ENCODE measurements at regions not wholly inside any gene's neighbourhood (a gene's known extent, or its start where the extent isn't known, plus 50 kb on each side); places are given as distances from the start of the nearest gene placed in this dataset.

DNA sequence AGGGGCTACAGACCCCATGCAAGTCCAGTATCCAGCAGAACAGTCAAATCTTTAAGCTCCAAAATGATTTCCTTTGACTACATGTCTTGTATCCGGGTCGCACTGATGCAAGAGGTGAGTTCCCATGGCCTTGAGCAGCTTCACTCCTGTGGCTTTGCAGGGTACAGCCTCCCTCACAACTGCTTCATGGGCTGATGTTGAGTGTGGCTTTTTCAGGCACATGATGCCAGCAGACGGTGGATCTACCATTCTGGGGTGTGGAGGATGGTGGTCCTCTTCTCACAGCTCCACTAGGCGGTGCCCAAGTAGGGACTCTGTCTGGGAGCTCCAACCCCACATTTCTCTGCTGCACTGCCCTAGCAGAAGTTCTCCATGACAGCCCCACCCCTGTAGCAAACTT is 208.4 kb downstream of the INSIG2 start:
- H3K4ac ChIP-seq (ENCODE audit: low read depth in 1 of 2, low read length in 2 of 2): no peak overlapping the region
- no peak overlapping the region for H4K8ac ChIP-seq (ENCODE audit: low read length)
- no peak overlapping the region for H2BK120ac ChIP-seq (ENCODE audit: low read depth, low read length)
- no peak overlapping the region for H2BK12ac ChIP-seq (ENCODE audit: low read length in 2 of 2)
- H3K18ac ChIP-seq (ENCODE audit: low read depth in 1 of 2, low read length in 2 of 2): no peak overlapping the region
- no peak overlapping the region for H3K14ac ChIP-seq (ENCODE audit: low read length in 2 of 2)
- H4K91ac ChIP-seq (ENCODE audit: low read length): no peak overlapping the region
- no peak overlapping the region for H2AK5ac ChIP-seq (ENCODE audit: low read length, severe bottlenecking)
- no peak overlapping the region for H3K27ac ChIP-seq (ENCODE audit: low read length, poor library complexity, severe bottlenecking)
- H3K9me3 ChIP-seq (ENCODE audit: control insufficient read depth, low read length): no peaks in the 10 kb centered on the region
- H3K23ac ChIP-seq (ENCODE audit: low read length in 2 of 2): no peak overlapping the region
- DNase-seq: no peak
- H3K4me3 ChIP-seq (ENCODE audit: insufficient read depth in 1 of 2, low read depth in 1 of 2, low read length in 2 of 2): no peak overlapping the region
- H2BK15ac ChIP-seq (ENCODE audit: low read depth, poor library complexity, severe bottlenecking): no peak overlapping the region
- no peaks in the 10 kb centered on the region for H3K36me3 ChIP-seq (ENCODE audit: control insufficient read depth in 1 of 2, insufficient read depth in 2 of 2, low read depth in 1 of 2, low read length in 2 of 2)
- 79% methylated on average over 4 of the region's 4 CpGs for WGBS
- H2AFZ ChIP-seq (ENCODE audit: low read depth, low read length): no peak overlapping the region
- no peaks in the 10 kb centered on the region for H3K27me3 ChIP-seq (ENCODE audit: control insufficient read depth in 1 of 2, insufficient read depth in 1 of 2, low read length in 2 of 2)
- no peak overlapping the region for H2BK5ac ChIP-seq (ENCODE audit: low read depth, low read length, poor library complexity, severe bottlenecking)
- no peak overlapping the region for H3K4me2 ChIP-seq (ENCODE audit: low read length, poor library complexity, severe bottlenecking)
- H3K4me1 ChIP-seq (ENCODE audit: control insufficient read depth, insufficient read depth, low read depth, low read length): no peaks in the 10 kb centered on the region
- H3K9ac ChIP-seq (ENCODE audit: low read length): no peak overlapping the region
- no peaks in the 10 kb centered on the region for H3K79me1 ChIP-seq (replicated peaks; ENCODE audit: low read length, poor library complexity, severe bottlenecking)

GRCh38 chr2:118295592-118296390 is 207.5 kb downstream of the INSIG2 start:
- Histone ChIP-seq H3K79me1 (replicated peaks; ENCODE audit: low read length, poor library complexity, severe bottlenecking) (no peaks in the 10 kb centered on the region), H3K9me3 (ENCODE audit: control insufficient read depth, low read length) (no peaks in the 10 kb centered on the region), H4K91ac (ENCODE audit: low read length) (no peak overlapping the region), H4K8ac (ENCODE audit: low read length) (no peak overlapping the region), H3K4me2 (ENCODE audit: low read length, poor library complexity, severe bottlenecking) (no peak overlapping the region), H3K27me3 (ENCODE audit: control insufficient read depth in 1 of 2, insufficient read depth in 1 of 2, low read length in 2 of 2) (no peaks in the 10 kb centered on the region), H2AFZ (ENCODE audit: low read depth, low read length) (no peak overlapping the region), H3K36me3 (ENCODE audit: control insufficient read depth in 1 of 2, insufficient read depth in 2 of 2, low read depth in 1 of 2, low read length in 2 of 2) (no peaks in the 10 kb centered on the region), H2BK15ac (ENCODE audit: low read depth, poor library complexity, severe bottlenecking) (no peak overlapping the region), H3K14ac (ENCODE audit: low read length in 2 of 2) (no peak overlapping the region), H2AK5ac (ENCODE audit: low read length, severe bottlenecking) (no peak overlapping the region), H2BK120ac (ENCODE audit: low read depth, low read length) (no peak overlapping the region), H3K27ac (ENCODE audit: low read length, poor library complexity, severe bottlenecking) (no peak overlapping the region), H2BK12ac (ENCODE audit: low read length in 2 of 2) (no peak overlapping the region), H3K9ac (ENCODE audit: low read length) (no peak overlapping the region), H3K18ac (ENCODE audit: low read depth in 1 of 2, low read length in 2 of 2) (no peak overlapping the region), H3K4me3 (ENCODE audit: insufficient read depth in 1 of 2, low read depth in 1 of 2, low read length in 2 of 2) (no peak overlapping the region), H3K4ac (ENCODE audit: low read depth in 1 of 2, low read length in 2 of 2) (no peak overlapping the region), H3K4me1 (ENCODE audit: control insufficient read depth, insufficient read depth, low read depth, low read length) (no peaks in the 10 kb centered on the region), H2BK5ac (ENCODE audit: low read depth, low read length, poor library complexity, severe bottlenecking) (no peak overlapping the region), H3K23ac (ENCODE audit: low read length in 2 of 2) (no peak overlapping the region)
- no peak for DNase-seq
- 70% methylated on average over 6 of the region's 9 CpGs for WGBS

DNA sequence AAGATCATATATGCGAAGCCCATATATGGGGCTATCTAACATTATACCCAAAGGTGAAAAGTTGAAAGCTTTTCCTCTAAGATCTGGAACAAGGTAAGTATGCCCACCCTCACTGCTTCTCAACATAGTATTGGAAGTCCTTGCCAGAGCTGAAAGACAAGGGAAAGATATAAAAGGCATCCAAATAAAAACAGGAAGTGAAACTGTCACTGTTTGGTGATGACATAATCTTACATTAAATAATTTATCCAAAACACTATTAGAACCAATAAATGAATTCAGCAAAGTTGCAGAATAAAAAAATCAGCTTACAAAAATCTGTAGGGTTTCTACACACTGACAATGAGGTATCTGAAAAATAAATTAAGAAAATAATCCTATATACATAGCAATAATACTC is 205.8 kb downstream of the INSIG2 start:
- DNase-seq: no peak
- Histone ChIP-seq H3K79me1 (replicated peaks; ENCODE audit: low read length, poor library complexity, severe bottlenecking) (no peaks in the 10 kb centered on the region), H2BK120ac (ENCODE audit: low read depth, low read length) (no peak overlapping the region), H3K9me3 (ENCODE audit: control insufficient read depth, low read length) (no peaks in the 10 kb centered on the region), H3K27ac (ENCODE audit: low read length, poor library complexity, severe bottlenecking) (no peak overlapping the region), H3K4ac (ENCODE audit: low read depth in 1 of 2, low read length in 2 of 2) (no peak overlapping the region), H4K91ac (ENCODE audit: low read length) (no peak overlapping the region), H3K23ac (ENCODE audit: low read length in 2 of 2) (no peak overlapping the region), H3K27me3 (ENCODE audit: control insufficient read depth in 1 of 2, insufficient read depth in 1 of 2, low read length in 2 of 2) (no peaks in the 10 kb centered on the region), H2AFZ (ENCODE audit: low read depth, low read length) (no peak overlapping the region), H3K4me2 (ENCODE audit: low read length, poor library complexity, severe bottlenecking) (no peak overlapping the region), H2AK5ac (ENCODE audit: low read length, severe bottlenecking) (no peak overlapping the region), H3K36me3 (ENCODE audit: control insufficient read depth in 1 of 2, insufficient read depth in 2 of 2, low read depth in 1 of 2, low read length in 2 of 2) (no peaks in the 10 kb centered on the region), H3K4me3 (ENCODE audit: insufficient read depth in 1 of 2, low read depth in 1 of 2, low read length in 2 of 2) (no peak overlapping the region), H3K14ac (ENCODE audit: low read length in 2 of 2) (no peak overlapping the region), H3K18ac (ENCODE audit: low read depth in 1 of 2, low read length in 2 of 2) (no peak overlapping the region), H2BK12ac (ENCODE audit: low read length in 2 of 2) (no peak overlapping the region), H2BK5ac (ENCODE audit: low read depth, low read length, poor library complexity, severe bottlenecking) (no peak overlapping the region), H4K8ac (ENCODE audit: low read length) (no peak overlapping the region), H2BK15ac (ENCODE audit: low read depth, poor library complexity, severe bottlenecking) (no peak overlapping the region), H3K4me1 (ENCODE audit: control insufficient read depth, insufficient read depth, low read depth, low read length) (no peaks in the 10 kb centered on the region), H3K9ac (ENCODE audit: low read length) (no peak overlapping the region)
- WGBS: no CpG with 5 or more reads among the region's 1 CpG

DNA sequence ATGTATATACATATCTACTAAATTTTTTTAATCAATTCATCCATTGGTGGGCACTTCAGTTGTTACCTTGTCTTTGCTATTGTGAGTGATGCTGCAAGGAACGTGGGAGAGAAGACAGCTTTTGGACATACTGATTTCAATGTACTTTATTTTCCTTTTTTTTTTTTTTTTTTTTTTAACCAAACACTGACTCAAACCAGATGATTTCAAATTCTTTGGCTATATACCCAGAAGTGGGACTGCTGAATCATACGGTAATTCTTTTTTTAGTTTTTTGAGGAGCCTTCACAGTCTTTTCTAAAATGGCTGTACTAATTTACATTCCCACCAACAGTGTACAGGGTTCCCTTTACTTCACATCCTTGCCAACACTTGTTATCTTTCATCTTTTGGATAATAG is 204.7 kb downstream of the INSIG2 start:
- no CpG with 5 or more reads among the region's 2 CpGs for WGBS
- Histone ChIP-seq H3K4me2 (ENCODE audit: low read length, poor library complexity, severe bottlenecking) (no peak overlapping the region), H3K27ac (ENCODE audit: low read length, poor library complexity, severe bottlenecking) (no peak overlapping the region), H3K23ac (ENCODE audit: low read length in 2 of 2) (no peak overlapping the region), H2BK5ac (ENCODE audit: low read depth, low read length, poor library complexity, severe bottlenecking) (no peak overlapping the region), H3K27me3 (ENCODE audit: control insufficient read depth in 1 of 2, insufficient read depth in 1 of 2, low read length in 2 of 2) (no peaks in the 10 kb centered on the region), H3K4ac (ENCODE audit: low read depth in 1 of 2, low read length in 2 of 2) (no peak overlapping the region), H3K4me3 (ENCODE audit: insufficient read depth in 1 of 2, low read depth in 1 of 2, low read length in 2 of 2) (no peak overlapping the region), H3K9me3 (ENCODE audit: control insufficient read depth, low read length) (no peaks in the 10 kb centered on the region), H3K79me1 (replicated peaks; ENCODE audit: low read length, poor library complexity, severe bottlenecking) (no peaks in the 10 kb centered on the region), H3K18ac (ENCODE audit: low read depth in 1 of 2, low read length in 2 of 2) (no peak overlapping the region), H3K14ac (ENCODE audit: low read length in 2 of 2) (no peak overlapping the region), H3K9ac (ENCODE audit: low read length) (peak overlapping the region; percentile 67), H2BK15ac (ENCODE audit: low read depth, poor library complexity, severe bottlenecking) (no peak overlapping the region), H2AFZ (ENCODE audit: low read depth, low read length) (no peak overlapping the region), H3K4me1 (ENCODE audit: control insufficient read depth, insufficient read depth, low read depth, low read length) (no peaks in the 10 kb centered on the region), H2AK5ac (ENCODE audit: low read length, severe bottlenecking) (no peak overlapping the region), H2BK12ac (ENCODE audit: low read length in 2 of 2) (no peak overlapping the region), H2BK120ac (ENCODE audit: low read depth, low read length) (no peak overlapping the region), H3K36me3 (ENCODE audit: control insufficient read depth in 1 of 2, insufficient read depth in 2 of 2, low read depth in 1 of 2, low read length in 2 of 2) (no peaks in the 10 kb centered on the region), H4K91ac (ENCODE audit: low read length) (no peak overlapping the region), H4K8ac (ENCODE audit: low read length) (no peak overlapping the region)
- DNase-seq: no peak
